Renal cortex interstitium (tissue), 11 donors: ENCODE measurements at regions not wholly inside any gene's neighbourhood (a gene's known extent, or its start where the extent isn't known, plus 50 kb on each side); places are given as distances from the start of the nearest gene placed in this dataset.

Experiments used
- DNase-seq, 11 donors: peaks; one replicate each; pipeline ENCODE4 v3.0.0-alpha.2; 2013; ENCODE audit warnings: low read depth in 9 of 11, low spot score in 4 of 11; ENCODE audit errors: extremely low read depth in 1 of 11

DNA sequence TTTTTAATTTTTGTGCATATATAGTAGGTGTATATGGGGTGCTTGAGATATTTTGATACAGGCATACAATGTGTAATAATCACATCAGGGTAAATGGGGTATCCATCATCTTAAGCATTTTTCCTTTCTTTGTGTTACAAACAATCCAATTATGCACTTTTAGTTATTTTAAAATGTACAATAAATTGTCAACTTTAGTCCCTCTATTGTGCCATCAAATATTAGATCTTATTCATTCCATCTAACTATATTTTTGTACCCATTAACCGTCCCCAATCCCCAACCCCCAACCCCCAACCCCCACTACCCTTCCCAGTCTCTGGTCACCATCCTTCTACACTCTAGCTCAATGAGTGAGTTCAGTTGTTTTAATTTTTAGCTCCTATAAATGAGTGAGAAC, 335.1 kb upstream of the C11orf87 start:
- no peak for DNase-seq

DNA sequence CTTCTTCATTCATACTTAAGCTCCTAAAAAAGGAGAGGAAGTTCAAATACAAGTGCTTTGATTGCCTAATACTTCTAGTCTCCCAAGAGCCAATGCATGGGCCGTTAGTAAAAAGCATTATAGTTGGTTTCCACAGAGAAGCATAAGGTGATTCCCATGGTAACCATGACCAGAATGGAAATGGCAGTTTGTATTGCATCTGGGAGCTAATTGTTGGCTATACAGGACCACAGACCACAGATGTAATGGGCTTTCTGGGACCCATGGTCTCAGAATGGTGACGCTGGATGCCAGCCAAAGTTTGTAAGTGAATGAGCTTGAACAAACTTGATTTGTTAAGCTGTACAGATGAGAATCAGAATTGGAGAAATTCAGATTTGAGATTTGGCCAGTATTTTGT, 333.9 kb upstream of the C11orf87 start:
- no peak for DNase-seq

DNA sequence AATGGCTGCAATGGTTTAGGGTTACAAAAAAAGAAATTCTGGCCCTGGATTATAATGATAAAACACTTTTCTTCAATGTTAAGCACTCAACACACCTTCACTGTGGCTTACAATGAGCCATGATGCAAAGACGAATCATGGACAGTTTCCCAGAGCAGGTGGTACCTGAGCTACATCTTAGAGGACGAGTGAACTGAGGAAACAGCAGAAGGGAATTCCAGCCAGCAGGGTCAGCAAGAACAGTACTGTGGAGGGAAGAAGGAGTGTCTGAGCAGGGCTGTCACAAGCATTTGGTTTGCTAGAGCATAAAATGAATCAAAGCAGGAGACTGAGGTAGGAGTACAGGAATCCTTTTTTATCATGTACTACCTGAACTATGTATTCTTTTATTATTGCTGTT, 332.8 kb upstream of the C11orf87 start:
- no peak for DNase-seq

DNA sequence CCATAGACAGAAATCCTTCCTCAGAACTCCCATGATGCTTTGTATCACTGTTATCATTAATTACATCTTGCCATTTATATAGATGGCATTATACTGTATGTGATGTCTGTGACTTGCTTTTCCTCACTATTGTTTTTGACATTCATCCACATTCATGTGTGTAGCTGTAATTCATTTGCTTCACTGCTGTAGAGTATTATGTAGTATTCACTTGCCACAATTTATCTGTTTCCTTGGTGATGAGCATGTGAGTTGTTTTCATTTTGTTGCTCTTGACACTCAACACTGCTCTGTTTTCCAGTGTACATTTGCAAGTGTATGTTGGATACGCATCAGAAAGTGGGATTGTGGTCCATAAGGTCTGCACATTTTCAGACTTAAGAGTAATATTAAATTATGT, 328.6 kb upstream of the C11orf87 start:
- no peak for DNase-seq

DNA sequence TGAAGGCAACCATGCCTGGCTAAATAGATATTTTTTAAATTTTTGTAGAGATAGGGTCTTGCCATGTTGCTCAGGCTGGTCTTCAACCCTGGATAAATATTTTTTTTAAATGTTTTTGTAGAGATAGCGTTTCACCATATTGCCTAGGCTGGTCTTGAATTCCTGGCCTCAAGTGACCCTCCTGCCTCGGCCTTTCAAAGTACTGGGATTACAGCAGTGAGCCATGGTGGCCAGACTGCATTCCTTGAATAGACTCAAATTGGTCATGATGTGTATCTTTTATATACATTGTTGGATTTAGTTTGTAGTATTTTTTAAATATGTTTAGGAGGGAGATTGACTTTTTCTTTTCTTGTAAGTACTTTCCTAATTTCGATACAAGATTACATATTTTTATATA, 325.7 kb upstream of the C11orf87 start:
- no peak for DNase-seq

DNA sequence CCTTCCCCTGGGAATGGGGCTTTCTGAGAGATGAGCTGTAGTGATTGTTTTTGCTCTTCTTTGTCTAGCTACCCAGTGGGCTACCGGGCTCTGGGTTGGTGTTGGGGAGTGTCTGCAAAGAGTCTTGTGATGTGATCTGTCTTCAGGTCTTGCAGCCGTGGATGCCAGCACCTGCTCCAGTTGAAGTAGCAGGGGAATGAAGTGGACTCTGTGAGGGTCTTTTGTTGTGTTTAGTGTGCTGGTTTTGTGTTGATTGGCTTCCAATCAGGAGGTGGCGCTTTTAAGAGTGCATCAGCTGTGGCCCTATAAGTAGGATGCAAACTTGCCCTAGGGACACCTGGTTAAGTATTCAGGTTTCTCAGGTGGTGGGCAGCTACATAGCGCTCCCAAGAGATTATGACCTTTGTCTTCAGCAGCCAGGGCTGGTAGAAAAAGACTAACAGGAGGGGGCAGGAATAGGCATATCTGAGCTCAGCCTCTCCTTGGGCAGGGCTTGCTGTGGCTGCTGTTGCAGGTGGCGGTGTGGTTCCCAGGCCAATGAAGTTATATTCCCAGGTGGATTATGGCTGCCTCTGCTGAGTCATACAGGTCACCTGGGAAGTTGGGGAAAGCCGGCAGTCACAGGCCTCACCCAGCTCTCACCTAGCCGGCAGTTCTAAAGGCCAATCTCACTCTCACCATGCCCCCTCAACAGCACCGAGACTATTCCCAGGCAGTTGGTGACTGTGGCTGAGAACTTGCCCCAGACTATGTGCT, 315.7 kb upstream of the C11orf87 start:
- DNase-seq, result no peak

DNA sequence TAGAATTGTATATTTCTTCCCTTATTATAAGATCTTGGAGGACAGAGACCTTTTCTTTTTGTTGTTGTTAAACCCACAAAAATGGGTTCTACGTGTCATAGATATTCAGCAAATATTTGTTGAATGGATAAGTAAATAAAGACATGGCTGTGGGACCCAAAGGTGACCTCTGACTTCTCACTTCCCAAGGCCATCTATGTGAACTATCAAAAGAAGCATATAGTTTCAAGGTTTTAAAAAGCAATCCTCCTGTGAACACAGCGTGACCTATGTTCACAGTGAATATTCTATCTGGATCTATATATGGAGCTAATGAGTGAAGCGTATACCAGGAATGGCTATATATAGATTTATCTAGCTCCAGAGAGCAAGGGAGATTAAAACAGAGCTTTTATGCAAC, 312.8 kb upstream of the C11orf87 start:
- DNase-seq, result no peak

DNA sequence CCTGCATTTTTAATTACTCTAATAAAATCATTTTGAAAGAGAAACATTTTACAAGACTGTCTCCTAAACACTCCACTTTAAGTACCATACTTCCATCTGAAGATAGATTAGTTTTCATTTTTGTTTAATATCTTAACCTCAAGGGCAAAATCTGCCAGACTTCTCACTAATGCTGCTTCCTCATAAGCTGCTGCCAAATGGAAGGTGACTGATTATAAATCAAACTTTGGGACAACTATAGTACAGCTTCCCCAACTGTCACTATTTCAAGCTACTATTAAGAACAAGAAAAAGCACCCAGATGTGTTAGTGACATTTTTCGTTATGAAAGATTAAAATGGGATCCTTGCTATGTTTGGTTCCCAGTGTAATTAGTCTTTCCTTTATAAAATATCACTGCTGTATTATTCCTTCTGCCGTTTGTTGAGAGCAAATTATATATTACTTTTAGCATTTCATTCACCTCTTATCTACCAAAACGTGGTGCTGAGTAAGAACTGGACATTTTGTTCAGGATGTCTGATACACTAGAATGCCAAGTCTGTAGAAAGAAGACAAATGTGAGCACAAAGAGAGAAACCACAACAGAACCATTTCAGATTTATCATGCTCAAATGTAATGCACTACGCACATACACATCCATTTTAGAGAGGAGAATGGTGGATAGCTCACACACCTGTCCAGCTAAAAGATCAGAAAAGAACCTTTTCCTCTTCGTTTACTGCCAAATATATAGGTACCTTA, 312.2 kb upstream of the C11orf87 start:
- no peak for DNase-seq

DNA sequence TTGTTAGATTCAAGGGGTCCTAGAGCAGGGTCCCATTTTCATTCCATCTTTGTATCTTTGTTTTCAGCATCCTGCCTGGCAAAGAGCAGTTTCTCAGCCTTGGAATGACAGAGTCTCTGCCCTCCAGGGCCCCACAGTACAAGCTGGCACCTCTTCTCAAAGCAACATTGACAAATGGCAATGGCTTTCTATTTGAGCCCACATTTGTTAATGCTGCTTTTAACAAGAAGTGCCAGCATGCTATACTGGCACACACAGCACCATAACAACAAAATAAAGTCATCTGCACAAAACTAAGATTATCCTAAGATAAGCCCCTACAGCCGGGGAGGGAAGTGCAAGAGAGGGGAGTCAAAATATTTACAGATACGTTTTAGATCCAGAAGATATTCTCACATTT, 309.7 kb upstream of the C11orf87 start:
- no peak for DNase-seq

DNA sequence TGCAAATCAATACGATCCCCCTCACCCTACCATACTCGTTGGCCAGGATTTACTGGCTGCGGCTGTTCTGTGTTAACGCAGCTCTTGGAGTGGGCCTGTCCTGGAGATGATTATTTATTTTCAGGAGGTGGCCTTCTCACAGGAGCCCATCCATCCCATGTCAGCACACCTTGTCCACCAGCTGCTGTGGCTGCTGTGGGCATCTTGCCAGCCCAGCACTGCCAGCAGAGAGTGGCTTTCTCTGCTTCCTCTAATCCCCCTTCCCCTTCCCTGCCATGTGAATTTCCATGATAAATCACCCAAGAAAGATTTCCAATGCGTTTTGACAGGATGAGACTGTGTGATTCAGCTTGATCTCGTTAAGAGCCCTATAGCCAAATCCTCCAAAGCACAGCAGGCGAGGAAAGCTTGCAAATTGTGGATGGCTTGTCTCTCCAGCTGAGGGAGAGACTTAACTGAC, 309.1 kb upstream of the C11orf87 start:
- no peak for DNase-seq

DNA sequence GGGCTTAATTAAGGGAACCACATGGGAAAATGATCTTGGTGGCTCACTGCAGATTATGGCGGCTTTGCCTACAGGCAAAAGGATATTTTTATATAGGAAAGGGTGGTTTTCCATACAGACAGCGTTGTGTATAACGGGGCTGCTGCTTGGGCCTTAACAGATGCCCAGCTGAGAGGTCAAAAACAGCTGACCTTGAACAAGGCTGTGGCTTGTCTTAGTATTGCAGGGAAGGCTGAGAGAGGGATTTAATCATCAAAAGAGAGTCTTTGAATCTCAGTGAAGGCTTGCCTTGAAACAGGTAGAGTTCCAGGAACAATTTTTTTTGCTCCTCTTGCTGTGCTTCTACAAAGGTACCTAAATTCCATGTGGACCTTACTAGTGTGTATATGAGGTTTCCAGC, 301.6 kb upstream of the C11orf87 start:
- DNase-seq, result no peak

DNA sequence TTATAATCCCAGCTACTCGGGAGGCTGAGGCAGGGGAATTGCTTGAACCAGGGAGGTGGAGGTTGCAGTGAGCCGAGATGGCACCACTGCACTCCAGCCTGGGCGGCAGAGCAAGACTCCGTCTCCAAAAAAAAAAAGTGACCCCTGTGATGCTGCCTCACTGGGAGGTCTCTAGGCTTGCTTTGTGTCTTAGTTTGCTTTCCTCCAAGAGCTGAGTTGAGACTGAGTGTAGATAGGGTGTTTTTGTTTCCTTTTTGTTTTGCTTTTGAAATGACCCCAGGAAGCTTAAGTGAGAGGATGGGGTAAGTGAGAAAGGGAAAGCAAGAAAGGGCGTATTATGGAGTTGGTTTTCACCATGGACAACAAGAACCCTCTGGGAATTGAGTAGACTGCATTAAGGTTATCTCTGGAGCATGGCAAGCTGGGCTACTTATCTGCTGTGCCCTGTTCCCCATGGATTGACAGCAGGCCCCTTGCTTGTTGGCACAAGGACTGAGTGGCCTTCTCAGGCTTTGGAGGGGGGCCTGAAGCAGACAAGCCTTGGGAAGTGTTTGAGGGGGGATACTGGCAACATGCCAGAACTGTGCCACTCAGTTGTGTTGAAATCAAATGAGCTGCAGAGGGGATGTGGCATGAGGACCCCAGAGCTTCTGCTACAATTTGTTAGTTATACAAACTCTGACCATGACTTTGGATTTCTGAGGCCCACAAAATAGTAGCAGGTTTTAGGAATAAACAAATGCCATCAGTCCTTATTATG, 300.6 kb upstream of the C11orf87 start:
- no peak for DNase-seq

DNA sequence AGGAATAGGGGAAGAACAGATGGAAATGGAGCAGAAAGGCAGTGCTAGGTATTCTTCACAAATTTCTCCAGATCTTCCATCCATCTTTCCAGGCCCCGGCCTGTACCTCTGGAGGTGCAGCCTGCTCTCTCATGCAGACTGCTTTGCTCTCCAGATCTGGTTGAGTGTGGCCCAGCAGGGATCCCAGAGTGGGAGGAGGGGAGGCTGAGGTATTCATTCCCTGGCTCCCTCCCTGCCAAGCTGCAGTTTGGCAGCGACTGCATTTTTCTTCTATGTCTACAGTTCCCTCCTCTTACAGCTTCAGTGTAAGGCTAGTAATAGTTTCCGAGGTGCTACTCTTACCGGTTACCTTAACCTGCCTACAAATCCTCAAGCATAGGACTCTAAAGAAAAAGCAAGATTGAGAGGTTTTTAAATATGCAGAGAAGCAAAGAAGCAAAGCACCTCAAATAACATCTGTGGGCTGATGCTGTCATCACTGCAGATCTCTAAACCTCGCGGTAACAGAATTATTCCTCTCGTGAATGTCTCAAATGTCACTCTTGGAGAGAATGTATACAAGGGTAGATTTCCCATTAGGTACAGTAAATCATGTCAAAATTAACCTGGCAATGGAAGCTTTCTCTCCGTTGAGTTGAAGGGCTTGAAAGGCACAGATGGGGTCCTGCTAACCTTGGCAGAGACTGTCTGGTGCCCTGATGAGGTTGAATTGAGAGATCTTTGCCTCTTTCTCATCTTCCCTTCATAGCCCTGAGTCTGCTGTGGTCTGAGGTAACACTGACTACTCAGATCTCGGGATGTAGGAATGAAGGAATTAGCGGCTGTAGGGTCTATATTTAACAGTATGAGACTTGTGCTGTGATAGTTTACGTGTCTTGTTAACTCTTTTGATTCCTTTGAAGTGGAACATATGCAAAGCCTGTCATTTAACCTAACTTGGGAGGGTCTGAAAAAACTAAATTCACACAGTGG, 297.9 kb upstream of the C11orf87 start:
- peak in 3 of 11 donors; percentile 7 to 24 (median 15) for DNase-seq

DNA sequence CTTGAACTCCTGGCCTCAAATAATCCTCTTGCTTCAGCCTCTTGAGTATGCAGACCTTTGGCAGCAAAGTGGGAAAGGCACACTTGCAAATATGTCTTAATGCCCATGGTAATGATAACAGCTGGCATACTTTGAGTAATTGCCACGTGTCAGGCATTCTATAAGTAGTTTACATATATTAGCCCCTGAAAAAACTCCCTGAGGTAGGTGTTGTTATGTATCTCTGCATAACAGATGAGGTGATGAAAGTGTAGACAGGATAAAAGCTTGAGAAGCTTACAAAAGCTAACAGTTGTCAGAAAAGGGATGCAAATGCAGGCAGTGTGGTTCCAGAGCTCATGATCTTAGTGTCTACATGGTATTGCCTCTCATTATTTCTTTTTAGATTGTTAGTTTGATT, 291.1 kb upstream of the C11orf87 start:
- DNase-seq, result no peak

DNA sequence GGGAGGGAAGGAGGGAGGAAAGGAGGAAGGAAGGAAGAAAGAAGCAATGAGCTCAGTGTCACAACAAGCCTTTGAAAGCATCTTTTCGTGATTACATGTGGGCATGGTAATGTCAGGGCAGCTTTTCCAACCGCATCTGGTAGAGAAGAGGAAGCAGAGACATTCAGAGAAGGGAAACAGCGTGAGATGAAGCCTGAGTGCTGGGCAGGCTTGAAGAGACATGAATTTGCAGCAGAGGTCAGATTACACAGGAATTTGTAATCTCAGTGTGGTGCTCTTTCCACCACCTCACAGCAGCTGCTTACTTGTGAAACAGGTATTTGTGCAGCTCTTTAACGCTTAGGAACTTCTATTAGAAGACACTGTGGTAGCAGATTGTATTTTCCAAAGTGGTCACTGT, 289.5 kb upstream of the C11orf87 start:
- DNase-seq, result no peak

DNA sequence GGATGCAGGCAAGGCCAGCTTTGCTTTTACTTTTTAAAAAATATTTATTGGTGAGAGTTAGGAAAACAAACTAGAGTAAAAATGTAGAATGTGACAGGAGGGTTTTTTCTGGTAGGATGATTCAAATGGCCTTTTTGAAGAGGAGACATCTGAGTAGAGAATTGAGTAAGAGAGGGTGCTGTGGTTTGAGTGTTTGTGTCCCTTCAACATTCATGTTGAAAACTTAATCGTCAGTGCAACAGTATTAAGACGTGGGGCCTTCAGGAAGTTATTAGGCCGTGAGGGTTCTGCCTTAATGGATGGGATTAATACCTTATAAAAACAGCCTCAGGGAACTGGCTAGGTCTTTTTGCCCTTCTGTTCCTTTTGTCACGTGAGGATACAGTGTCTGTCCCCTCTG, 288.8 kb upstream of the C11orf87 start:
- no peak for DNase-seq

DNA sequence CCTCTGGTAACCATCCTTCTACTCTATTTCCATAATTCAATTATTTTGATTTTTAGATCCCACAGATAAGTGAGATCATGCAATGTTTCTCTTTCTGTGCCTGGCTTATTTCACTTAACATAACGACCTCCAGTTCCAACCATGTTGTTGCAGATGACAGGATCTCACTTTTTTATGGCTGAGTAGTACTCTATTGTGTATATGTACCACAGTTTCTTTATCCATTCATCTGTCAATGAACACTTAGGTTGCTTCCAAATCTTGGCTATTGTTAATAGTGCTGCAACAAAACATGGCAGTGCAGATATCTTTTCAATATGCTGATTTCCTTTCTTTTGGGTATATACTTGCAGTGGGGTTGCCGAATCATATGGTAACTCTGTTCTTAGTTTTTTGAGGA, 286.4 kb upstream of the C11orf87 start:
- DNase-seq, result no peak

DNA sequence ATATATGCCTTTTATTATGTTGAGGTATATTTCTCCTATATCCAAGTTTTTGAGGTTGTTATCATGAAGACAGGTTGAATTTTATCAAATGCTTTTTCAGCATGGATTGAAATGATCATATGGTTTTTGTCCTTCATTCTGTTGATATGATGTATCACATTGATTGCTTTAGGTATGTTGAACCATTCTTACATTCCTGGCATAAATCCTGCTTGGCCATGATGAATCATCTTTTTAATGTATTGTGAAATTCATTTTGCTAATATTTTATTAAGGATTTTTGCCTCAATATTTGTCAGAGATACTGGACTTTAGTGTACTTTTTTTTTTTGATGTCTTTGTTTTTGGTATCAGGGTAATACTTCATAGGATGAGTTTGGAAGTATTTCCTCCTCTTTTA, 283.8 kb upstream of the C11orf87 start:
- DNase-seq, result no peak

DNA sequence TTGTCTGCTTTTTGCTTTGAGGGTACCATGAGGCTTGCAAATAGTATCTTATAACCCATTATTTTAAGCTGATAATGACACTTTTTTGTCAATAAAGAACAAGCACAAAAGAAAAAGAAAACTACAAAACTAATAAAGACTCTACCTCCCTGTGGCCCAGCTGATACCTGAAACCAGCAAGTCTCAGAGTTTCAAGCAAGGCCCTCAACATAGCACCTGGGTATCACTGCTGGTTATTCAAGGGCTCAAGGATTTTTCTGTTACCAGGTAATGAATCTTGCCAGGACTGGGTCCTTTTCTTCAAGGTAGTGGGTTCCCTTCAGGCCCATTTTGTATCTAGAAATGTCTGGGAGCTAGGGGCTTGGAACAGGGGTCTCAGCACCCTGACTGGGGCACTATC, 281.6 kb upstream of the C11orf87 start:
- no peak for DNase-seq
